ENCODE measurements at regions not wholly inside any gene's neighbourhood (a gene's known extent, or its start where the extent isn't known, plus 50 kb on each side); places are given as distances from the start of the nearest gene placed in this dataset.

GRCh38 chr22:49086606-49087157 is 741.0 kb downstream of the BRD1 start:
- H3K4me3 ChIP-seq (ENCODE audit: low read depth in 1 of 5, low read length in 5 of 5), result no peak overlapping the region
- no peaks in the 10 kb centered on the region for H3K36me3 ChIP-seq (ENCODE audit: control insufficient read depth in 5 of 5, insufficient read depth in 5 of 5, low read length in 5 of 5)
- H3K9me3 ChIP-seq (ENCODE audit: control insufficient read depth in 5 of 5, low read length in 5 of 5), result no peaks in the 10 kb centered on the region
- peaks cover 20 to 42% (median 38%) of the 10 kb centered on the region in 5 donors for H3K27me3 ChIP-seq (ENCODE audit: control insufficient read depth in 5 of 5, insufficient read depth in 4 of 5, low read length in 5 of 5)
- no peak overlapping the region for H3K9ac ChIP-seq (ENCODE audit: low read length in 5 of 5)
- no peak overlapping the region for H3K27ac ChIP-seq (ENCODE audit: low read depth, low read length)
- no peaks in the 10 kb centered on the region for H3K4me1 ChIP-seq (ENCODE audit: control insufficient read depth in 5 of 5, insufficient read depth in 5 of 5, low read length in 5 of 5)

GRCh38 chr22:49086181-49086580 is 741.5 kb downstream of the BRD1 start:
- Histone ChIP-seq H3K9ac (ENCODE audit: low read length in 5 of 5) (no peak overlapping the region), H3K27me3 (ENCODE audit: control insufficient read depth in 5 of 5, insufficient read depth in 4 of 5, low read length in 5 of 5) (peaks cover 20 to 45% (median 38%) of the 10 kb centered on the region in 5 donors), H3K4me1 (ENCODE audit: control insufficient read depth in 5 of 5, insufficient read depth in 5 of 5, low read length in 5 of 5) (no peaks in the 10 kb centered on the region)

GRCh38 chr22:49084206-49084605 is 743.5 kb downstream of the BRD1 start:
- H3K9ac ChIP-seq (ENCODE audit: low read length in 5 of 5), result no peak overlapping the region
- H3K36me3 ChIP-seq (ENCODE audit: control insufficient read depth in 5 of 5, insufficient read depth in 5 of 5, low read length in 5 of 5), result no peaks in the 10 kb centered on the region
- H3K27ac ChIP-seq (ENCODE audit: low read depth, low read length), result no peak overlapping the region
- H3K27me3 ChIP-seq (ENCODE audit: control insufficient read depth in 5 of 5, insufficient read depth in 4 of 5, low read length in 5 of 5), result peaks cover 12 to 39% (median 29%) of the 10 kb centered on the region in 5 donors
- no peaks in the 10 kb centered on the region for H3K9me3 ChIP-seq (ENCODE audit: control insufficient read depth in 5 of 5, low read length in 5 of 5)
- no peaks in the 10 kb centered on the region for H3K4me1 ChIP-seq (ENCODE audit: control insufficient read depth in 5 of 5, insufficient read depth in 5 of 5, low read length in 5 of 5)
- no peak overlapping the region for H3K4me3 ChIP-seq (ENCODE audit: low read depth in 1 of 5, low read length in 5 of 5)

More at GRCh38 chr22:49086181-49086580, 741.5 kb downstream of the BRD1 start:
- Histone ChIP-seq H3K27ac (ENCODE audit: low read depth, low read length) (no peak overlapping the region), H3K9me3 (ENCODE audit: control insufficient read depth in 5 of 5, low read length in 5 of 5) (no peaks in the 10 kb centered on the region), H3K4me3 (ENCODE audit: low read depth in 1 of 5, low read length in 5 of 5) (no peak overlapping the region), H3K36me3 (ENCODE audit: control insufficient read depth in 5 of 5, insufficient read depth in 5 of 5, low read length in 5 of 5) (no peaks in the 10 kb centered on the region)

- Histone ChIP-seq H3K9ac (ENCODE audit: low read length in 5 of 5) (no peak overlapping the region), H3K36me3 (ENCODE audit: control insufficient read depth in 5 of 5, insufficient read depth in 5 of 5, low read length in 5 of 5) (no peaks in the 10 kb centered on the region), H3K27me3 (ENCODE audit: control insufficient read depth in 5 of 5, insufficient read depth in 4 of 5, low read length in 5 of 5) (peaks cover 12 to 36% (median 25%) of the 10 kb centered on the region in 5 donors), H3K27ac (ENCODE audit: low read depth, low read length) (no peak overlapping the region), H3K4me3 (ENCODE audit: low read depth in 1 of 5, low read length in 5 of 5) (no peak overlapping the region), H3K4me1 (ENCODE audit: control insufficient read depth in 5 of 5, insufficient read depth in 5 of 5, low read length in 5 of 5) (no peaks in the 10 kb centered on the region), H3K9me3 (ENCODE audit: control insufficient read depth in 5 of 5, low read length in 5 of 5) (no peaks in the 10 kb centered on the region)
Observed at GRCh38 chr22:49083607-49084006, 744.1 kb downstream of the BRD1 start.

GRCh38 chr22:49082451-49082850 is 745.2 kb downstream of the BRD1 start:
- no peak overlapping the region for H3K9ac ChIP-seq (ENCODE audit: low read length in 5 of 5)
- H3K27me3 ChIP-seq (ENCODE audit: control insufficient read depth in 5 of 5, insufficient read depth in 4 of 5, low read length in 5 of 5), result peaks cover 7 to 25% (median 16%) of the 10 kb centered on the region in 5 donors
- H3K9me3 ChIP-seq (ENCODE audit: control insufficient read depth in 5 of 5, low read length in 5 of 5), result no peaks in the 10 kb centered on the region
- H3K36me3 ChIP-seq (ENCODE audit: control insufficient read depth in 5 of 5, insufficient read depth in 5 of 5, low read length in 5 of 5), result no peaks in the 10 kb centered on the region
- no peaks in the 10 kb centered on the region for H3K4me1 ChIP-seq (ENCODE audit: control insufficient read depth in 5 of 5, insufficient read depth in 5 of 5, low read length in 5 of 5)
- H3K27ac ChIP-seq (ENCODE audit: low read depth, low read length), result no peak overlapping the region
- H3K4me3 ChIP-seq (ENCODE audit: low read depth in 1 of 5, low read length in 5 of 5), result no peak overlapping the region

GRCh38 chr22:49081926-49082325 is 745.7 kb downstream of the BRD1 start:
- H3K27ac ChIP-seq (ENCODE audit: low read depth, low read length), result no peak overlapping the region
- H3K27me3 ChIP-seq (ENCODE audit: control insufficient read depth in 5 of 5, insufficient read depth in 4 of 5, low read length in 5 of 5), result peaks cover 6 to 24% (median 15%) of the 10 kb centered on the region in 5 donors
- H3K36me3 ChIP-seq (ENCODE audit: control insufficient read depth in 5 of 5, insufficient read depth in 5 of 5, low read length in 5 of 5), result no peaks in the 10 kb centered on the region
- H3K9me3 ChIP-seq (ENCODE audit: control insufficient read depth in 5 of 5, low read length in 5 of 5), result no peaks in the 10 kb centered on the region
- H3K4me3 ChIP-seq (ENCODE audit: low read depth in 1 of 5, low read length in 5 of 5), result no peak overlapping the region
- no peak overlapping the region for H3K9ac ChIP-seq (ENCODE audit: low read length in 5 of 5)
- no peaks in the 10 kb centered on the region for H3K4me1 ChIP-seq (ENCODE audit: control insufficient read depth in 5 of 5, insufficient read depth in 5 of 5, low read length in 5 of 5)

- peaks cover 0 to 20% (median 10%) of the 10 kb centered on the region in 5 donors for H3K27me3 ChIP-seq (ENCODE audit: control insufficient read depth in 5 of 5, insufficient read depth in 4 of 5, low read length in 5 of 5)
- no peak overlapping the region for H3K4me3 ChIP-seq (ENCODE audit: low read depth in 1 of 5, low read length in 5 of 5)
- H3K36me3 ChIP-seq (ENCODE audit: control insufficient read depth in 5 of 5, insufficient read depth in 5 of 5, low read length in 5 of 5), result no peaks in the 10 kb centered on the region
- no peaks in the 10 kb centered on the region for H3K4me1 ChIP-seq (ENCODE audit: control insufficient read depth in 5 of 5, insufficient read depth in 5 of 5, low read length in 5 of 5)
- no peak overlapping the region for H3K27ac ChIP-seq (ENCODE audit: low read depth, low read length)
- H3K9ac ChIP-seq (ENCODE audit: low read length in 5 of 5), result no peak overlapping the region
- no peaks in the 10 kb centered on the region for H3K9me3 ChIP-seq (ENCODE audit: control insufficient read depth in 5 of 5, low read length in 5 of 5)
Observed at GRCh38 chr22:49081261-49081666, 746.4 kb downstream of the BRD1 start.

- H3K27me3 ChIP-seq (ENCODE audit: control insufficient read depth in 5 of 5, insufficient read depth in 4 of 5, low read length in 5 of 5), result peaks cover 0 to 15% (median 10%) of the 10 kb centered on the region in 5 donors
- no peaks in the 10 kb centered on the region for H3K4me1 ChIP-seq (ENCODE audit: control insufficient read depth in 5 of 5, insufficient read depth in 5 of 5, low read length in 5 of 5)
Observed at GRCh38 chr22:49080631-49081030, 747.0 kb downstream of the BRD1 start.

GRCh38 chr22:49079743-49080500 is 747.8 kb downstream of the BRD1 start:
- H3K9me3 ChIP-seq (ENCODE audit: control insufficient read depth in 5 of 5, low read length in 5 of 5), result no peaks in the 10 kb centered on the region
- H3K4me3 ChIP-seq (ENCODE audit: low read depth in 1 of 5, low read length in 5 of 5), result no peak overlapping the region
- peaks cover 0 to 13% (median 8%) of the 10 kb centered on the region in 5 donors for H3K27me3 ChIP-seq (ENCODE audit: control insufficient read depth in 5 of 5, insufficient read depth in 4 of 5, low read length in 5 of 5)
- no peaks in the 10 kb centered on the region for H3K36me3 ChIP-seq (ENCODE audit: control insufficient read depth in 5 of 5, insufficient read depth in 5 of 5, low read length in 5 of 5)
- no peak overlapping the region for H3K9ac ChIP-seq (ENCODE audit: low read length in 5 of 5)
- no peak overlapping the region for H3K27ac ChIP-seq (ENCODE audit: low read depth, low read length)
- no peaks in the 10 kb centered on the region for H3K4me1 ChIP-seq (ENCODE audit: control insufficient read depth in 5 of 5, insufficient read depth in 5 of 5, low read length in 5 of 5)

More at GRCh38 chr22:49080631-49081030, 747.0 kb downstream of the BRD1 start:
- Histone ChIP-seq H3K36me3 (ENCODE audit: control insufficient read depth in 5 of 5, insufficient read depth in 5 of 5, low read length in 5 of 5) (no peaks in the 10 kb centered on the region), H3K9ac (ENCODE audit: low read length in 5 of 5) (no peak overlapping the region), H3K27ac (ENCODE audit: low read depth, low read length) (no peak overlapping the region), H3K4me3 (ENCODE audit: low read depth in 1 of 5, low read length in 5 of 5) (no peak overlapping the region), H3K9me3 (ENCODE audit: control insufficient read depth in 5 of 5, low read length in 5 of 5) (no peaks in the 10 kb centered on the region)

- no peaks in the 10 kb centered on the region for H3K4me1 ChIP-seq (ENCODE audit: control insufficient read depth in 5 of 5, insufficient read depth in 5 of 5, low read length in 5 of 5)
Observed at GRCh38 chr22:49079027-49079725, 748.5 kb downstream of the BRD1 start.

More at GRCh38 chr22:49079027-49079725, 748.5 kb downstream of the BRD1 start:
- no peaks in the 10 kb centered on the region for H3K9me3 ChIP-seq (ENCODE audit: control insufficient read depth in 5 of 5, low read length in 5 of 5)
- no peaks in the 10 kb centered on the region for H3K36me3 ChIP-seq (ENCODE audit: control insufficient read depth in 5 of 5, insufficient read depth in 5 of 5, low read length in 5 of 5)
- peaks cover 0 to 13% (median 6%) of the 10 kb centered on the region in 5 donors for H3K27me3 ChIP-seq (ENCODE audit: control insufficient read depth in 5 of 5, insufficient read depth in 4 of 5, low read length in 5 of 5)
- no peak overlapping the region for H3K4me3 ChIP-seq (ENCODE audit: low read depth in 1 of 5, low read length in 5 of 5)
- H3K27ac ChIP-seq (ENCODE audit: low read depth, low read length), result no peak overlapping the region
- no peak overlapping the region for H3K9ac ChIP-seq (ENCODE audit: low read length in 5 of 5)
